DND-41 (cell line): ENCODE measurements at regions not wholly inside any gene's neighbourhood (a gene's known extent, or its start where the extent isn't known, plus 50 kb on each side); places are given as distances from the start of the nearest gene placed in this dataset.

Experiments
- ATAC-seq: fragments of 200-7000 bp; cut with Tn5 transposase; 3 replicates; pipeline ENCODE4 v1.9.1; 2021; ENCODE audit warnings: low read depth; ENCODE audit not compliant: insufficient read depth
- DNase-seq: peaks from one replicate; pipeline ENCODE4 v3.0.0-alpha.2; 2020
- H2AFZ ChIP-seq: 2 replicates; pipeline ENCODE4 v1.6.0; 2012; ENCODE audit warnings: low read depth, low read length
- H3K27ac ChIP-seq: 2 replicates; pipeline ENCODE4 v1.5.1; 2012; ENCODE audit warnings: low read length, inconsistent platforms
- H3K27me3 ChIP-seq: fragments of 200-600 bp; sonication (generic); 2 replicates; pipeline ENCODE4 v1.6.0; 2012; ENCODE audit warnings: low read length, mild to moderate bottlenecking, inconsistent platforms; ENCODE audit not compliant: insufficient read depth, poor library complexity
- H3K36me3 ChIP-seq: 2 replicates; pipeline ENCODE4 v1.5.1; 2012; ENCODE audit warnings: low read length, inconsistent platforms; ENCODE audit not compliant: insufficient read depth
- H3K4me1 ChIP-seq: 2 replicates; pipeline ENCODE4 v1.5.1; 2012; ENCODE audit warnings: mild to moderate bottlenecking, low read length; ENCODE audit not compliant: insufficient read depth
- H3K4me2 ChIP-seq: 2 replicates; pipeline ENCODE4 v1.6.0; 2012; ENCODE audit warnings: mild to moderate bottlenecking, moderate library complexity, low read length, inconsistent platforms; ENCODE audit not compliant: insufficient read depth
- H3K4me3 ChIP-seq, 2 experiments: fragments of 200-600 bp in 1 of 2; shearing (Covaris generic) in 1 of 2; 2 replicates each; pipeline ENCODE4 v1.5.1; 2012 to 2016; ENCODE audit warnings: inconsistent platforms in 2 of 2, low read length in 2 of 2, mild to moderate bottlenecking in 2 of 2, low read depth in 1 of 2, moderate library complexity in 1 of 2
- H3K79me2 ChIP-seq: 2 replicates; pipeline ENCODE4 v1.6.0; 2012; ENCODE audit warnings: low read length, inconsistent platforms; ENCODE audit not compliant: insufficient read depth
- H3K9ac ChIP-seq: 2 replicates; pipeline ENCODE4 v1.6.0; 2012; ENCODE audit warnings: low read depth, mild to moderate bottlenecking, inconsistent platforms, low read length, moderate library complexity
- H3K9me3 ChIP-seq: 2 replicates; pipeline ENCODE4 v1.5.1; 2012; ENCODE audit warnings: low read length, moderate library complexity, mild to moderate bottlenecking, inconsistent platforms; ENCODE audit not compliant: insufficient read depth, severe bottlenecking
- H4K20me1 ChIP-seq: 2 replicates; pipeline ENCODE4 v1.6.0; 2012; ENCODE audit warnings: low read length; ENCODE audit not compliant: insufficient read depth
- CTCF ChIP-seq: IDR thresholded peaks from 2 replicates; pipeline ENCODE4 v1.5.1; 2012; ENCODE audit warnings: borderline replicate concordance, low read length, moderate library complexity, mild to moderate bottlenecking; ENCODE audit not compliant: poor library complexity, severe bottlenecking; ENCODE audit errors: extremely low read depth
- EZH2 ChIP-seq: IDR thresholded peaks from 3 replicates; pipeline ENCODE4 v1.6.1; 2012; ENCODE audit warnings: borderline replicate concordance, low read depth, mild to moderate bottlenecking, moderate library complexity, low read length, inconsistent platforms; ENCODE audit not compliant: severe bottlenecking

- ATAC-seq, result no peak
- no peak overlapping the region for H3K4me3 ChIP-seq
- H4K20me1 ChIP-seq, result no peaks in the 10 kb centered on the region
- no peak for DNase-seq
- no peaks in the 10 kb centered on the region for H3K9me3 ChIP-seq
- no peaks in the 10 kb centered on the region for H3K36me3 ChIP-seq
- TF ChIP-seq CTCF (no peak), EZH2 (no peak)
- no peaks in the 10 kb centered on the region for H3K79me2 ChIP-seq
- no peak overlapping the region for H3K9ac ChIP-seq
- no peaks in the 10 kb centered on the region for H3K4me1 ChIP-seq
- H3K4me2 ChIP-seq, result no peak overlapping the region
- H3K27me3 ChIP-seq, result peaks cover 5% of the 10 kb centered on the region
- H2AFZ ChIP-seq, result no peak overlapping the region
- no peak overlapping the region for H3K27ac ChIP-seq
These were observed 170.4 kb upstream of the LDB2 start for GRCh38 chr4:17068891-17069290.

- no peaks in the 10 kb centered on the region for H4K20me1 ChIP-seq
- no peaks in the 10 kb centered on the region for H3K4me1 ChIP-seq
- no peak overlapping the region for H3K4me3 ChIP-seq
- H3K9me3 ChIP-seq, result no peaks in the 10 kb centered on the region
- H3K27me3 ChIP-seq, result peaks cover 5% of the 10 kb centered on the region
- H3K27ac ChIP-seq, result no peak overlapping the region
- H3K36me3 ChIP-seq, result no peaks in the 10 kb centered on the region
- H3K79me2 ChIP-seq, result no peaks in the 10 kb centered on the region
- TF ChIP-seq EZH2 (no peak), CTCF (no peak)
- DNase-seq (no peak), ATAC-seq (no peak)
- H2AFZ ChIP-seq, result no peak overlapping the region
- H3K4me2 ChIP-seq, result no peak overlapping the region
- H3K9ac ChIP-seq, result no peak overlapping the region
These were observed 169.9 kb upstream of the LDB2 start for GRCh38 chr4:17068392-17068791.

- H3K36me3 ChIP-seq, result no peaks in the 10 kb centered on the region
- no peak for ATAC-seq
- H3K27ac ChIP-seq, result no peak overlapping the region
These were observed 168.5 kb upstream of the LDB2 start for GRCh38 chr4:17066972-17067371.

More at GRCh38 chr4:17066972-17067371, 168.5 kb upstream of the LDB2 start:
- TF ChIP-seq CTCF (no peak), EZH2 (no peak)
- Histone ChIP-seq H3K79me2 (no peaks in the 10 kb centered on the region), H4K20me1 (no peaks in the 10 kb centered on the region), H3K9me3 (no peaks in the 10 kb centered on the region), H3K4me3 (no peak overlapping the region), H3K4me1 (no peaks in the 10 kb centered on the region), H3K9ac (no peak overlapping the region), H3K4me2 (no peak overlapping the region), H3K27me3 (no peaks in the 10 kb centered on the region), H2AFZ (no peak overlapping the region)
- no peak for DNase-seq
